Activated T-helper 17 cell treated with anti-CD3 and anti-CD28 coated beads, Interleukin-2, amount 50 U/mL, for 72 hours (primary cell): ENCODE measurements at regions not wholly inside any gene's neighbourhood (a gene's known extent, or its start where the extent isn't known, plus 50 kb on each side); places are given as distances from the start of the nearest gene placed in this dataset.

Experiments used
- ATAC-seq: fragments of 150-1000 bp; cut with Tn5 transposase; replicated peaks from 2 replicates; pipeline ENCODE4 v1.10.0; 2021; ENCODE audit warnings: mild to moderate bottlenecking, moderate library complexity
- H3K27ac Mint-ChIP-seq: one replicate; pipeline ENCODE4 v1.8.0; 2022; ENCODE audit warnings: mixed read lengths
- H3K27me3 Mint-ChIP-seq: one replicate; pipeline ENCODE4 v1.8.0; 2022; ENCODE audit warnings: mixed read lengths
- H3K36me3 Mint-ChIP-seq: one replicate; pipeline ENCODE4 v1.8.0; 2022; ENCODE audit warnings: low read depth, mild to moderate bottlenecking, mixed read lengths
- H3K4me1 Mint-ChIP-seq: one replicate; pipeline ENCODE4 v1.8.0; 2022; ENCODE audit warnings: mixed read lengths
- H3K4me3 Mint-ChIP-seq: one replicate; pipeline ENCODE4 v1.8.0; 2022; ENCODE audit warnings: mild to moderate bottlenecking, mixed read lengths
- H3K9me3 Mint-ChIP-seq: one replicate; pipeline ENCODE4 v1.8.0; 2022; ENCODE audit warnings: mixed read lengths

DNA sequence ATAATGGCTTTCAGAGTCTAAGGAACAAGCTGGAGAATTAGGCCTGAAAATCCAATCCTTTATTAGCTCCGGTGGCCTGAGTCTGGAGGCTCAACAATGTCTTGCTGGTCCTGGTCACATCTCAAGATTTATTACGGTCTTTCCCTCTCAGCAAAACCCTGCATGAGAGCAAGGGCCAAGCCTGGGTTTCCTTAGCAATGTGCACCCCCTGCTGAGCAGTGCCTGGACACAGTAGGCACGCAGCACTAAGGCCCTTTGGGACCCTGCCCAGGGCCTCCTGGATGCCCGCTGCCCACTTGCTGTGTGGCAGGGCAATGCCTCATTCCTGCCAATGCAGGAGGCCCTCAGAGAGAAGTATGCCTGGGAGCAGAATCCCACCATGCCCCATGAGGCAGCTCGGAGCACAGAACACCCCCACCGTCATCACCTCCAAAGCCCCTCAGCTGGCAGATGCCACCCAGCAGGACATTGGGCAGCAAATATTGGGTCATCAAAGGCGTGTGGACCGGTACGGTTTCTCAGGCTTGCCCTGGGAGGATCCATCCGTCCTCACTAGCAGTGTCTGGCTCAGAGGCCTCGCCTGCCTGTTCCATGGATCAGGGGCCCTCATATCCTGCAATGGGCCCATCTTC, 156.4 kb downstream of the OAT start:
- Mint-ChIP-seq H3K36me3 (no peaks in the 10 kb centered on the region), H3K9me3 (no peaks in the 10 kb centered on the region)
- no peak for ATAC-seq

DNA sequence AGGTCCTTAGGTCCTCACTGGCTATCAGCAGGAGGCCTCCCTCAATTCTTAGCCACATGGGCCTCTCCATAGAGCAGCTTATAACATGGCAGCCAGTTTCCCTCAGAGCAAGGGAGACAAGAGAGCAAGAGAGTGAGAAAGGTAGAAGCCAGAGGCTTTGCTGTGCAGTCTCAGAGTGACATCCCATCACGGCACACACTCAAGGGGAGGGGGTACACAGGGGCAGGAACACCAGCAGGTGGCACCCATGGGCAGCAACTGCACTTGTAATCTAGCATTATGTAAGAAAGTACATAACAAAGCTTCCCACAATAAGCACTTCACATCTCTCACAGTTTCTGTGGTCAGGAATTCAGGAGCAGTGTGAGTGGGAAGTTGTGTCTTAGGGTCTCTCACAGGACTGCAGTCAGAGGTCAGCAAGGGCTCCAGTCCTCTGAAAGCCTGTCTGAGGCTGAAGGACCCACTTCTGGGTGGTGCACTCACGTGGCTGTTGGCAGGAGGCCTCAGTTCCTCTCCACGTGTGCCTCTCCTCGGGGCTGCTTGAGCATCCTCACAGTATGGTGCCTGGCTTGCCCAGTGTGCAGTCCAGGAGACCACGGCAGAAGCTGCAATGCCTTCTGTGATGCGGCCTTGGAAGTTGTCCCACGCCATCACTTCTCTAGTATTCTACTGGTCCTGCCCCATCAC, 159.4 kb downstream of the OAT start:
- no peak for ATAC-seq
- no peaks in the 10 kb centered on the region for H3K36me3 Mint-ChIP-seq

More for the DNA sequence above, 156.4 kb downstream of the OAT start:
- H3K4me1 Mint-ChIP-seq: no peaks in the 10 kb centered on the region
- no peak overlapping the region for H3K4me3 Mint-ChIP-seq
- no peak overlapping the region for H3K27ac Mint-ChIP-seq
- H3K27me3 Mint-ChIP-seq: peaks cover 3% of the 10 kb centered on the region

DNA sequence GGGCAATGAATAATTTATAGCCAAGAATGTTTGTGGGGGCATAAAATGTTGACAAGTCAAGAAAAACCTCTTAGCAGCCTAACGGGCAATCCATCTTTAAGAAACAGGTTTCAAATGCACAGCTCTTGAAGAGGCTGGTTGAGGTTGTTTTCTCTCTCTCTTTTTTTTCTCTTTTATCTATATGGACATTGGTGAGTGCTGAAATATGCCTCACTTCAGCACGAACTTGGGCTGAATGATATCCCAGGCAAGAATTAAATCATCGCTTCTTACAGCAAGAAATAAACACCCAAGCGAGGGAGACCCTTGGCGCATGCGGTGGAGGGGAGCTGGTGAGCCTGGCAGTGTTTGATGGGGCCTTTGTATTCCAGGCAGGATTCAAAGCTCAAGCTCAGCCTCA, 160.9 kb downstream of the OAT start:
- no peaks in the 10 kb centered on the region for H3K9me3 Mint-ChIP-seq
- ATAC-seq: no peak
- no peak overlapping the region for H3K27ac Mint-ChIP-seq
- no peak overlapping the region for H3K4me3 Mint-ChIP-seq
- H3K27me3 Mint-ChIP-seq: no peaks in the 10 kb centered on the region
- H3K4me1 Mint-ChIP-seq: no peaks in the 10 kb centered on the region
- no peaks in the 10 kb centered on the region for H3K36me3 Mint-ChIP-seq

More for the DNA sequence above, 159.4 kb downstream of the OAT start:
- H3K4me3 Mint-ChIP-seq: no peak overlapping the region
- no peaks in the 10 kb centered on the region for H3K27me3 Mint-ChIP-seq
- no peaks in the 10 kb centered on the region for H3K9me3 Mint-ChIP-seq
- no peak overlapping the region for H3K27ac Mint-ChIP-seq
- H3K4me1 Mint-ChIP-seq: no peaks in the 10 kb centered on the region

DNA sequence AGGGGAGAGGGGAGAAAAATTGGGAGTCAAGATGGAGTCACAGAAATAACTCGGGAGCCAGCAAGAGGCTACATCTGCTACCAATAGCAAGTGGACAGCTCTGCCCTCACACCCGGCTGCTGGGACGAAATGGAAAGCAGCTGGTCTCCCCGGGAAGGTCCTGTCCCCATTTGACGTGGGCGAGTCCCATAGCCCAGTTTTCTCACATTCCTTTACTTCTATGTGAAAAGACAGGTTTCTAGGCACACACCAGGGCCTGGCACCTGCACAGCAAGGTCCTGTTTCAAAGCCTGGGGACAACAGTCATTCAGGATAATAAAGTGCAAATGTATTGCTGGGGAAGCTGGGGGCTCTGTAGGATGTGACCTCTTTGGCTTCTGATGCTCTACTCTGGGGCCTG, 162.6 kb downstream of the OAT start:
- H3K4me3 Mint-ChIP-seq: no peak overlapping the region
- H3K27me3 Mint-ChIP-seq: no peaks in the 10 kb centered on the region
- no peak for ATAC-seq
- H3K4me1 Mint-ChIP-seq: no peaks in the 10 kb centered on the region
- no peak overlapping the region for H3K27ac Mint-ChIP-seq
- no peaks in the 10 kb centered on the region for H3K36me3 Mint-ChIP-seq
- no peaks in the 10 kb centered on the region for H3K9me3 Mint-ChIP-seq

DNA sequence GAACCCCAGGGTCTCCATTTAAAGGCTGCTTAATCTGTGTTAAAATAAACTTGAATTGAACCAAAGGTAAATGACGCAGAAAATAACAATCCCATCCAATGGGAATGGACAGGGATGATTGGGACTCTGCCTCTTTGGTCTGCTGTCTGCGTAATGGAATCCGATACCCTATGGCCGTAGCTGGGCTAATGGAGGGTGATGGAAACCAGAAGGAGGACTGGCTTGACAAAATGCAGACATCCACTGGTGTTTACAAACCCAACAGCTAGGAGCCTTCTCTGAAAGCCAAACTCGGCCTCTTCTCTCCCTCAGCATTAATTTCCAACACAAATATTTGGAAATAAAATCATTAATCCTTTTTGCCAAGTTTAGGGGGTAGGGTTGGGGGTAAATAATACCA, 162.2 kb upstream of the CHST15 start:
- Mint-ChIP-seq H3K36me3 (no peaks in the 10 kb centered on the region), H3K9me3 (no peaks in the 10 kb centered on the region), H3K4me1 (no peaks in the 10 kb centered on the region), H3K27ac (no peak overlapping the region), H3K4me3 (no peak overlapping the region), H3K27me3 (no peaks in the 10 kb centered on the region)
- ATAC-seq: no peak

DNA sequence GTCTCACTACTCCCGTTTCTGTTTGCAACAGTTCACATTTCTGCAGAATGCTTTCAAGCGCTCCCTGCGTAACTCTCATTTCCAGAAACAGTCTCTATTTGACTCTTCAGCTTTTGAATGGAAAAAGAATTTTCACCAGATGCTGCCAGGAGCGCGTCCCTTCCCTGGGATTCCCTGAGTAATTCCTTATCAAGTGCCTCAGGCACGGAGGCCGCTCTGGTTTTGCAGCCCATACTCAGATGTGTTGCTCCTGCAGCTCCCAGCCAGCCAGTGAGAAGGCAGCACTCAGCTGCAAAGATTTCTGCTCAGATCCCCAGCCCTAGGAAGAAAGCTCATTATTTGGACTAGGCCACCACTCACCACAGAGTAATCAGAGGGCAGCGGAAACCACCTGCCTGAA, 161.1 kb upstream of the CHST15 start:
- H3K4me1 Mint-ChIP-seq: no peaks in the 10 kb centered on the region
- no peaks in the 10 kb centered on the region for H3K36me3 Mint-ChIP-seq
- H3K27me3 Mint-ChIP-seq: no peaks in the 10 kb centered on the region
- no peaks in the 10 kb centered on the region for H3K9me3 Mint-ChIP-seq
- no peak overlapping the region for H3K27ac Mint-ChIP-seq
- no peak overlapping the region for H3K4me3 Mint-ChIP-seq
- no peak for ATAC-seq

DNA sequence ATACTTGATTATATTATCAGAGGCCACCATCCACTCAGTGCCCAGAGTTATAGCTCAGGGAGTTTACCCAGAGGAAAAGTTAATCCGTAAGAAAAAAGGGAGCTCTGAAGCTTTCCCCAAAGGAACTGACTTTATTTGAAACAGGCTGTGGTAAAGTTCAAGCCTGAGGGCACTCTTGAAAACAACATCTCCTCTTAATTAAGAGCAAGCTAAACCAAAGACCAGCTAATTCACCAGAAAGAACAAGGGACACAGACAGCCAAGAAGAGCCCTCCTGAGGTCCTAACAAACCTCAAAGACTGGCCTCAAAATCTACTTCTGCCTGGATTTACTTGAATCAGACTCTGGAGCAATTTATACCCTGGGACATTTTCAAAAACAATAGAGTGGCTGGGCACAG, 159.6 kb upstream of the CHST15 start:
- Mint-ChIP-seq H3K4me1 (no peaks in the 10 kb centered on the region), H3K27me3 (no peaks in the 10 kb centered on the region), H3K27ac (no peak overlapping the region), H3K36me3 (no peaks in the 10 kb centered on the region), H3K4me3 (no peak overlapping the region), H3K9me3 (no peaks in the 10 kb centered on the region)
- ATAC-seq: no peak

DNA sequence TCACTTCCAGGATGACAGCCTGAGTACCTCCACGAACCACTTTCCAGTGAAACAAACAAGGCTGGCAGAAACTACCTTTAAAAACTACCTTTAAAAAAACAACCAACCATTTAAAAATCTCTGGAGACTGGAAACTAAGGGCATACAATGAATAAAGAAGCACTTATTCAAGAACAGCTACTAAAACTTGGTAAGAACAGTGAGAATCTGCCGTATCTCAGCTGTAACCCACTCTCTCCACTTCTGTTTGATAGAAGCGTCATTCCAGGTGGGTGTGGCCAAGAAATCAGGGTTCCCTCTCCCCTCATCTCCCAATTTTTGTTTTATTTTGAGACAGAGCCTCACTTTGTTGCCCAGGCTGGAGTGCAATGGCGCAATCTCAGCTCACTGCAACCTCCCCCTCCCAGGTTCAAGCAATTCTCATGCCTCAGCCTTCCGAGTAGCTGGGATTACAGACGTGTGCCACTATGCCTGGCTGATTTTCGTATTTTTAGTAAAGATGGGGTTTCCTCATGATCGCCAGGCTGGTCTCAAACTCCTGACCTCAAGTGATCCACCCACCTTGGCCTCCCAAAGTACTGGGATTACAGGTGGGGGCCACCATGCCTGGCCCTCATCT, 158.8 kb upstream of the CHST15 start:
- H3K4me1 Mint-ChIP-seq: no peaks in the 10 kb centered on the region
- H3K27ac Mint-ChIP-seq: no peak overlapping the region
- H3K36me3 Mint-ChIP-seq: no peaks in the 10 kb centered on the region
- H3K9me3 Mint-ChIP-seq: no peaks in the 10 kb centered on the region
- no peaks in the 10 kb centered on the region for H3K27me3 Mint-ChIP-seq
- no peak overlapping the region for H3K4me3 Mint-ChIP-seq
- no peak for ATAC-seq

DNA sequence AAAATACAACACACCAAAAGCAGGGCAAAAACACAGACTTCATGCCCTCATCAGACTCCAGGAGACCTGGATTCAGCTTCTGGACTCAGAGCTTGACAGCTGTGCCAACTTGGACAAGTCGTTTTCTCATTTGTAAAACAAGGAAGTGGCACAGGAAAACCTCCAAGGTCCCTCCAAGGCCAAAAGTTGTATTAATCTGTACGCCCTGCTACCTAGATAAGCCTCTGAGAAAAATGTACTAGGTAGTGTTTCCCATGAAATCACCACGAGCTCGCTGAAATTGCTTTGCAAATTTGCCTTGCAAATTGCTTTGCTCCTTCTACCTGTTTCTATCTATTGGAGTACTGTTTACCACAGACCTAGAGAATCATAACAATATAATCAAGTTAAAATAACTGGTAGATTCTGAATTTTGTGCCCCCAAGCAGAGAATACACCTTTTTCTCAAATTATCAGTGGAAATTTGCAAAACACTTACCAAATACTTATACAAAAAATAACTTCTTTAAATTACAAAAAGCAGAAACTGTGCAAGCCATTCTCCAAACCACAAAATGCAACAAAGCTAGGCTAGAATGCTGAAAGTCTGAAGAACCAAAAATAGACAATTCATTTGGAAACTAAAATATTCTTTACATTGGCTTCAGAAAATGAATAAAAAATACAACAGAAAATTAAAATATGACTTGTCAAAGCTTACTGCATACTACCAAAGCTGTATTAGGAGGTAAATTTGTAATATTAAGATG, 158.1 kb upstream of the CHST15 start:
- H3K9me3 Mint-ChIP-seq: no peaks in the 10 kb centered on the region
- no peak overlapping the region for H3K4me3 Mint-ChIP-seq
- no peak overlapping the region for H3K27ac Mint-ChIP-seq
- no peaks in the 10 kb centered on the region for H3K4me1 Mint-ChIP-seq
- no peak for ATAC-seq
- no peaks in the 10 kb centered on the region for H3K27me3 Mint-ChIP-seq
- no peaks in the 10 kb centered on the region for H3K36me3 Mint-ChIP-seq

DNA sequence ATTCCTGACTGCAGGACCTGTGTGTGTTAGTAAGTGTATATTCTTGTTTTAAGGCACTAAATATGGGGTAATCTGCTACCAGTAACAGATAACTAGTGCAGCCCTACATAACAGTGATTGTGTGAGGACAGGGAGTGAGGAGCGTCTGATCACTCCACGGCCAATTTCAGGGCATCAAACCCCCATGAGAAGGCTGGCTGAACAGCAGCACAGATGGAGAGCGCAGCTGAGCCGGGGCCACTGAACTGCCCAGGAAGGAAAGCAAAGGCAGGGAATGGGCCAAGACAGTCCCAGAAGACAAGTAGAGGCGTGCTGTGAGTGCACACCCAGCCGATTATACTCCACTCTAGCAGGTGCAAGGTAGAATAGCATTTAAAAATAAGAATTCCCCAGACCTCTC, 157.1 kb upstream of the CHST15 start:
- Mint-ChIP-seq H3K9me3 (no peaks in the 10 kb centered on the region), H3K4me3 (no peak overlapping the region), H3K4me1 (no peaks in the 10 kb centered on the region), H3K27me3 (no peaks in the 10 kb centered on the region), H3K27ac (no peak overlapping the region), H3K36me3 (no peaks in the 10 kb centered on the region)
- ATAC-seq: no peak

DNA sequence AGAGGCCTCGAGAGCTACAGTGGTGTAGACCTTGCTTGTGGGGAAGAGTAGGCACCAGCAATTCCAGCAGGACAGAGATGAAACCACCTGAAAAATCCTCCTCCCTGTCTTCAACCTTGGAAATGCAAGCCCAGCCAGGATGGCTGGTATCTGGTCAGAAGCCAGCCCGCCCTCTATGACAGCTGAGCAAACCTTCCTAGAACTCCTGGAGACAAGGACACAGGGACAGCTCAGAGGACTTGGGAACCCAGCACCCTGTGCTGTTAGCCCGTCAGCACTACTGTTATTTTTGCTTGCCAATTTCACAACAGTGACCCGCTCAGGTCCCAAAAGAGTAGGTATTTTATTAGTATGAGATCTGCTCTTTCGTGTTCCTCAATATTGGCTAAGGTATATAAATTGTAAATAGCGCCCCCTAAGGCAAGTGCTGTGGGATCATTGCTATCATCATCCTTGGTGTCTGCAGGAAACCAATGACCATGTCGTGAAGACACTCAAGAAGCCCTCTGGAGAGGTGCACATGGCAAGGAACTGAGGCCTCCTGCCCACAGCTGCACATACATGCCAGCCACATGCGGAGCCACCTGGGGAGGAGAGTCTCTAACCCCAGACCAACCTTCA, 156.5 kb upstream of the CHST15 start:
- Mint-ChIP-seq H3K36me3 (no peaks in the 10 kb centered on the region), H3K4me3 (no peak overlapping the region), H3K9me3 (no peaks in the 10 kb centered on the region), H3K4me1 (no peaks in the 10 kb centered on the region), H3K27ac (no peak overlapping the region), H3K27me3 (no peaks in the 10 kb centered on the region)
- ATAC-seq: no peak

DNA sequence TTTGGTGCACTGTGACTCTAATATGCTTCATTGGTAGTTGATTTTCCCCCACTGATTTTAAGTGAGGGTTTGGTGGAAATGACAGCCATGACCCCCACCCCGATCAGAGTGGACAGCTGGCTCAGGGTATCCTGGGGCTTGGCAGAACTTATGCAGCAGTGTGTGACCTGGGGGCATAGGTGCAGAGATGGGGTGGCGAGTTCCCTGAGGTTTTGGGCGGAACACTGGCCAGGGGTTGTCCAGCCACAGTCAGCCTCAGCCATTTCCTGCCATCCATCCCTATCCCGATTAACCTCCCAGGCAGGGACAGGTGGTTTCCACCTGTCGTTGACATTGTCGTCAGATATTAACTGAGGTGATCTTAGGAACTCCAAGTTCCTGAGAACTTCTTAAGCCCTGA, 155.8 kb upstream of the CHST15 start:
- Mint-ChIP-seq H3K9me3 (no peaks in the 10 kb centered on the region), H3K4me3 (no peak overlapping the region), H3K4me1 (no peaks in the 10 kb centered on the region), H3K27me3 (no peaks in the 10 kb centered on the region), H3K36me3 (no peaks in the 10 kb centered on the region), H3K27ac (no peak overlapping the region)
- ATAC-seq: no peak

DNA sequence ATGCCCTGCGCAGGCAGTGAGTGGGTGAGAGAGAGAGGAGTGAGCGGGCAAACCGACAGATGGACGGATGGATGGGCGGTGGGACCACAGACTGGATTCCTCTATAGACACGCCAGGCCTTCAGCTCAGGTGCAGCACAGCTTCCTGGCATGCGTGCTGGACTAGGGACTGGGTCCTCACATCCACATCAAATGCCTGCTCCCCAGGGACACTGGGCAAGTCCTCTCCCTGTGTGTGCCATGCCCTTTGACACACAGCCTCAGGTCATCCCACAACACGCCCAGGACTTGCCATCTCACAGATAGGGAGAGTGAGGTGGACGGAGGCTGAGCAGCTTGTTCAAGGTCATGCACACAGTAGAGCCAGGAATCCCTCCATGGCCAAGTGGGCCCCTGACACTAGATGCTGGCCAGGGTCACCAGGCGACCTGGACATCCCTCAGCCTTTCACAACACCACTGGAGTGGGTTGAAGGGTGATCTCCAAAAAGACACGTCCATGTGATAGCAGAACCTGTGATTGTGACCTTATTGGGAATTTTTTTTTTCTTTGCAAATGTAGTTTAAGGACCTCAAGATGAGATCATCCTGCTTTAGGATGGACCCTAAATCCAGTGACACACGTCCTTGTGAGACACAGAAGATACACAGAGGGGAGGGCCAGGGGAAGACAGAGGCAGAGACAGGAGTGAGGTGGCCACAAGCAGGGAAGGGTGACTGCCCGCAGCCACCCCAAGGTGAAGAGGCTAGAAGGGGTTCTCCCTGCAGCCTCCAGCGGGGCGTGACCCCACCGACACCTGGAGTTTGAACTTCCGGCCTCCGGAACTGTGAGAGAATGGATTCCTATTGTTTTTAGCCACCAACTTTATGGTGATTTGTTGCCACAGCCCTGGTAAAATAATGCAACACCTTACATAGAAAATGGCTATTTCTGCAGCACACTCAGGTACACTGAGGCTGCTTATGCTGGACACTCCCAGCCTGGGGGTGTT, 155.0 kb upstream of the CHST15 start:
- no peaks in the 10 kb centered on the region for H3K36me3 Mint-ChIP-seq
- no peak for ATAC-seq
- no peaks in the 10 kb centered on the region for H3K4me1 Mint-ChIP-seq
- no peaks in the 10 kb centered on the region for H3K9me3 Mint-ChIP-seq
- H3K4me3 Mint-ChIP-seq: no peak overlapping the region
- no peak overlapping the region for H3K27ac Mint-ChIP-seq
- H3K27me3 Mint-ChIP-seq: no peaks in the 10 kb centered on the region
